ENCODE measurements at regions not wholly inside any gene's neighbourhood (a gene's known extent, or its start where the extent isn't known, plus 50 kb on each side); places are given as distances from the start of the nearest gene placed in this dataset.

GRCh38 chr11:93250326-93250725 is 52.5 kb upstream of the SLC36A4 start:
- TF ChIP-seq FOXK2 (IDR thresholded peaks at IDR 0.05) = no peak
- TF ChIP-seq PKNOX1 (IDR thresholded peaks at IDR 0.05) = no peak
- TF ChIP-seq SP1 (IDR thresholded peaks at IDR 0.05) = no peak
- no peak for TF ChIP-seq NFRKB (IDR thresholded peaks at IDR 0.05)
- no peak for TF ChIP-seq BHLHE40 (IDR thresholded peaks at IDR 0.05; ENCODE audit: borderline replicate concordance)
- no peak for TF ChIP-seq FOXM1 (IDR thresholded peaks at IDR 0.05; ENCODE audit: borderline replicate concordance)
- no peak for TF ChIP-seq ELF4 (IDR thresholded peaks at IDR 0.05)

Data from HEK293T (cell line).